ENCODE measurements at regions not wholly inside any gene's neighbourhood (a gene's known extent, or its start where the extent isn't known, plus 50 kb on each side); places are given as distances from the start of the nearest gene placed in this dataset.

DNA sequence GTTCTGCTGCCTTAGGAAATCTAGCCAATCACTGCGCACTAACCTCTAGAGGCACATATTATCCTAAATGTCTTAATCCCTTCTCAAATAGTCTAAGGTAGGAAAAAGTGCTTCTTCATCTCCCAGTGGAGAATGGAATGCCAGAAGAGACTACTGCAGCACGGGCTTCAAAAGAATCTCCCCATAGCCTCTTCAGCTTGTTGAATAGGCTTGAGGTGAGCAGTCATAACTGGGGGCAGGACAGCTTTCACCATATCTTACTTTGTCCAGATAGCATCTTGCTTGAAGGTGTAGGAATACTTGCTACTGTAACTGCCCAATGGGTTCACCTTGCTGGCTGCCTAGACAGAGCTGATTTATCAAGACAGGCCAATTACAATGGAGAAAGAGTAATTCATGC is 88.8 kb downstream of the MBL2 start:
- Histone ChIP-seq H3K27me3 (ENCODE audit: control insufficient read depth, insufficient read depth, low read length) (no peaks in the 10 kb centered on the region), H3K4me3 (ENCODE audit: low read depth, low read length) (no peak overlapping the region), H3K36me3 (ENCODE audit: control insufficient read depth, insufficient read depth, low read length) (no peaks in the 10 kb centered on the region)
- ChIA-PET CTCF (no interaction called here), POLR2A (no interaction called here)
- DNase-seq (ENCODE audit: low read depth), result no peak
- TF ChIP-seq CTCF (IDR thresholded peaks at IDR 0.05; ENCODE audit: insufficient read depth, low read depth, low read length), result no peak

- no peak overlapping the region for H3K4me3 ChIP-seq (ENCODE audit: low read depth, low read length)
- TF ChIP-seq CTCF (IDR thresholded peaks at IDR 0.05; ENCODE audit: insufficient read depth, low read depth, low read length), result no peak
- no peaks in the 10 kb centered on the region for H3K36me3 ChIP-seq (ENCODE audit: control insufficient read depth, insufficient read depth, low read length)
- no peaks in the 10 kb centered on the region for H3K27me3 ChIP-seq (ENCODE audit: control insufficient read depth, insufficient read depth, low read length)
- DNase-seq (ENCODE audit: low read depth), result no peak
- ChIA-PET POLR2A (interaction anchor here (0.6 kb wide), 1 partner anchor 28 kb away, joined by 3 read pairs; no protein-coding TSS in a partner anchor), CTCF (no interaction called here)
Measured at GRCh38 chr10:52688899-52689298, 83.7 kb downstream of the MBL2 start.

DNA sequence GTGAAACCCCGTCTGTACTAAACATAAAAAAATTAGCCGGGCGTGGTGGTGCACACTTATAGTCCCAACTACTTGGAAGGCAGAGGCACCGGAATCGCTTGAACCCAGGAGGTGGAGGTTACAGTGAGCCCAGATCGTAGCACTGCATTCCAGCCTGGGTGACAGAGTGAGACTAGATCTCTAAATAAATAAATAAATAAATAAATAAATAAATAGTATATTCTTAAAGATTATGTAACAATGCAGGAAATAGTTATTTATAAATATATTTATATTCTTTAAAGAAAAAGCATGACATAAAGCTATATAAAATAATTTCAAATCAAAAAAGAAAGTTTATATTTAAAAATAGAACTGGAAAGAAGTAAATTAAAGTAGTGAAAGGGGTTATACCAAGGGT is 76.4 kb downstream of the MBL2 start:
- Histone ChIP-seq H3K36me3 (ENCODE audit: control insufficient read depth, insufficient read depth, low read length) (no peaks in the 10 kb centered on the region), H3K27me3 (ENCODE audit: control insufficient read depth, insufficient read depth, low read length) (no peaks in the 10 kb centered on the region), H3K4me3 (ENCODE audit: low read depth, low read length) (no peak overlapping the region)
- DNase-seq (ENCODE audit: low read depth), result no peak
- ChIA-PET POLR2A (no interaction called here), CTCF (no interaction called here)
- TF ChIP-seq CTCF (IDR thresholded peaks at IDR 0.05; ENCODE audit: insufficient read depth, low read depth, low read length), result no peak

DNA sequence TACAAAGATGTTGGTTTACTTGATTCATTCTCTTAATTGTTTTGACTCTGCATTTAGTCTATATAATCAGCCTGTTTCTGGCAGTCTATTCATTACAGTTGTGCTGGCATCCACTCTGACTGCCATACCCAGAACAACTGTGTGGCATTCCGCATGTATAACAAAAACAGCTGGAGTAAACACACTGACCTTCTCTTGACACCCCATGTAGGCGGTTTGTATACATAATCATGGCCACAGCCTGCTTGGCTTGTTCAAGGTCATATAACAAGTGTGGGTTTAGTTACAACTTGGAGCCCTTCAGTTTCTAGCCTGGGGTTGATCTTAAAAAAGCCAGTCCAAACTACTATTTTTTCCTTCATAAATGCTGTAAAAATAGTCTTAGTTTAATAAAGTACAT is 70.9 kb downstream of the MBL2 start:
- Histone ChIP-seq H3K36me3 (ENCODE audit: control insufficient read depth, insufficient read depth, low read length) (no peaks in the 10 kb centered on the region), H3K4me3 (ENCODE audit: low read depth, low read length) (no peak overlapping the region), H3K27me3 (ENCODE audit: control insufficient read depth, insufficient read depth, low read length) (no peaks in the 10 kb centered on the region)
- no peak for DNase-seq (ENCODE audit: low read depth)
- no peak for TF ChIP-seq CTCF (IDR thresholded peaks at IDR 0.05; ENCODE audit: insufficient read depth, low read depth, low read length)
- ChIA-PET POLR2A (interaction anchor here (0.6 kb wide), 1 partner anchor 18 kb away, joined by 3 read pairs; no protein-coding TSS in a partner anchor), CTCF (interaction anchor here (0.8 to 1.4 kb wide), 2 partner anchors 10 to 393 kb away, joined by 3 read pairs; no protein-coding TSS in a partner anchor)

GRCh38 chr10:52703451-52703850 is 69.1 kb downstream of the MBL2 start:
- no peak for DNase-seq (ENCODE audit: low read depth)
- CTCF ChIA-PET, result no interaction called here
- Histone ChIP-seq H3K36me3 (ENCODE audit: control insufficient read depth, insufficient read depth, low read length) (no peaks in the 10 kb centered on the region), H3K4me3 (ENCODE audit: low read depth, low read length) (no peak overlapping the region), H3K27me3 (ENCODE audit: control insufficient read depth, insufficient read depth, low read length) (no peaks in the 10 kb centered on the region)
- TF ChIP-seq CTCF (IDR thresholded peaks at IDR 0.05; ENCODE audit: insufficient read depth, low read depth, low read length), result no peak
- POLR2A ChIA-PET, result no interaction called here
